GM12878 (cell line): ENCODE measurements at regions not wholly inside any gene's neighbourhood (a gene's known extent, or its start where the extent isn't known, plus 50 kb on each side); places are given as distances from the start of the nearest gene placed in this dataset.

ENCODE experiments used
- BHLHE40 ChIP-seq, 2 experiments: fragments of 450-650 bp in 1 of 2; IDR thresholded peaks; 2 replicates each; pipeline ENCODE4 v1.6.1; 2011 to 2017; ENCODE audit warnings: low read depth in 2 of 2, borderline replicate concordance in 1 of 2, improper control_type of control experiment in 1 of 2, low read length in 1 of 2, mild to moderate bottlenecking in 1 of 2
- CEBPB ChIP-seq, 2 experiments: fragments of 150-350 bp in 1 of 2; IDR thresholded peaks; 2 replicates each; pipeline ENCODE4 v1.6.1; 2012 to 2014; ENCODE audit warnings: low read depth in 2 of 2, low read length in 2 of 2, borderline replicate concordance in 1 of 2, inconsistent platforms in 1 of 2
- CTCF ChIP-seq, 3 experiments: IDR thresholded peaks in 2 of 3; conservative IDR thresholded peaks in 1 of 3; 2 replicates each; pipeline ENCODE4 v1.5.1; 2011; ENCODE audit warnings: low read depth in 3 of 3, low read length in 3 of 3, mild to moderate bottlenecking in 3 of 3, control low read depth in 2 of 3, moderate library complexity in 2 of 3, inconsistent platforms in 1 of 3, mixed read lengths in 1 of 3; ENCODE audit not compliant: control insufficient read depth in 2 of 3, insufficient read depth in 1 of 3; ENCODE audit errors: extremely low read depth in 1 of 3
- E4F1 ChIP-seq: fragments of 450-650 bp; IDR thresholded peaks from 2 replicates; pipeline ENCODE4 v1.6.1; 2018; ENCODE audit warnings: borderline replicate concordance, mild to moderate bottlenecking; ENCODE audit not compliant: partially characterized antibody
- POLR2AphosphoS5 ChIP-seq: IDR thresholded peaks from 2 replicates; pipeline ENCODE4 v1.6.1; 2011; ENCODE audit warnings: mild to moderate bottlenecking, low read length, inconsistent platforms
- SUZ12 ChIP-seq: fragments of 200-600 bp; sonication (generic); IDR thresholded peaks from one replicate; pipeline ENCODE4 v1.6.1; 2018; ENCODE audit warnings: antibody characterized with exemption, mild to moderate bottlenecking; ENCODE audit not compliant: unreplicated experiment

- TF ChIP-seq BHLHE40 (IDR thresholded peaks at IDR 0.05; ENCODE audit: borderline replicate concordance in 1 of 2, low read depth in 2 of 2, low read length in 1 of 2) (no peak), SUZ12 (no peak), CTCF (IDR thresholded peaks at IDR 0.05 in 2 of 3, conservative IDR thresholded peaks at IDR 0.05 in 1 of 3; ENCODE audit: control insufficient read depth in 2 of 3, extremely low read depth in 1 of 3, insufficient read depth in 1 of 3, low read depth in 3 of 3, low read length in 3 of 3) (no peak), CEBPB (IDR thresholded peaks at IDR 0.05; ENCODE audit: borderline replicate concordance in 1 of 2, low read depth in 2 of 2, low read length in 2 of 2) (no peak), POLR2AphosphoS5 (no peak), E4F1 (no peak)
Observed at GRCh38 chr13:73351730-73352129, 292.9 kb downstream of the KLF5 start.
